ENCODE measurements at regions not wholly inside any gene's neighbourhood (a gene's known extent, or its start where the extent isn't known, plus 50 kb on each side); places are given as distances from the start of the nearest gene placed in this dataset.

DNA sequence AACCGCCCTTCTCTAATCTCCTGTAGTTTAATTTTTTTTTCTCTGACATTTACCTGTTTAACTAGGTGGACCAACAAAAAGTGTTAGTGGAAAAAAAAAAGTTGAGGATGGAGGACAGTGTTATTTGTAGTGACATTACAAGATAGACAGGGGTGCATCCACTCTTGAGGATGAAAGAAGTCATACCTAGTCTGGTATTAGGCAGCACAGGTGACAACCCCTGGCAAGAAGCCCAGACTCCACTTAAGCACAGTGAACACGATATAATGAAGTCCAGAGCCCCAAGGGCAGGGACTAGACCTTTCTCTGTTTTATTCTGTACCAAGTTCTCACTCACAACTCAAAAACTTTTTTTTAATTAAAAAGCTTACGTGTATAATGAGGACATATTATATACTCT, 268.4 kb downstream of the GPR37 start:
- no peak for DNase-seq (ENCODE audit: low spot score)

DNA sequence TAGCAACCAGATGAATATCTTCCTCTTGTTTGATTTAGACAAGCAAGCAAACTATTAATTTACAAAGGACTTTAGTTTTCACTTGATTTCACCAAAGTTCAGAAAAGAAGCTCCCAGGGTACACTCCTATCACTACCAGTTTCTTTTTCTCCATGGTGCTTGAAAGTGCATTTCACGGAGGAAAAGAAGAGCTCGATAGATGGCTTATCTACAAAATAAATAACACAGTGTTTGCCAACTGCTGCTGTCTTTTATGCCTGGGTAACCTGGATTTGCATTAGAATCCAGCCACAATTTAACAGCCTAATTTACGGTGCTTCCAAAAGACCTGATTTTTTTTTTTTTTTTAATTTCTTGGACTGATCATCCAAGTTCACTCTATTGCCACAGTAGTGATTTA, 275.7 kb downstream of the GPR37 start:
- no peak for DNase-seq (ENCODE audit: low spot score)

DNA sequence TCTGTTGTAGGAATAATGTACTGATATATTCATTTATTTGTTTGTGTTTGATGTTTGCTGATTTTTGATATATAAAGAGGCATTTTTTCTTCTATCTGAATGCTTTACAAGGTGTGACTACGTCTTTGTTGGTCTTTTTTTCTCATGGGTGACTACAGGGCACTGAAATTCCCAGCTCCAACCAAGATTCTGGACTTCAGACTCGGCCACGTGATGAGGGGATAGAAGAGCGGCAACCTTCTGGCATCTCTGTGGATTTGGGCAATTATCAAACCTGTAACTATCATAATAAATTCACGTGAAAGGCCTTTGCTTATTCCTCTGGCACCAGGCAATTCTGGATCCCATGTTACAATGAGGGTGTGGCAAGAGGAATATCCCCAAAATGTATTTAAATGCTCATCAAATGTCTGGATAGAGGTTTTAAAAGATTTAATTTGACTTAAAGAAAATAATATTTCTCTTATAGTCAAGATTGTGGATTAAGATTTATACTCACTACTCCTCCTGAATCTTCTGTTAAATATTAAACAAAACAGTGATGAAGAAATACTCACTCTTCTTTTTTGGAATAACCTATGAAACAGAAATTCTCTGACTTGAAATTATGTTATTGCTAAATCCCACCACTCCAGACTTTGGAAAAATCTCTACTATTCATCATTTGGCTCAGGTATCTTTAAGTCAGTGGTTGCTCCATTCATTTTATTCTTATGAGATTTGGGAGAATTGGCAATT, 276.3 kb downstream of the GPR37 start:
- DNase-seq (ENCODE audit: low spot score): no peak

DNA sequence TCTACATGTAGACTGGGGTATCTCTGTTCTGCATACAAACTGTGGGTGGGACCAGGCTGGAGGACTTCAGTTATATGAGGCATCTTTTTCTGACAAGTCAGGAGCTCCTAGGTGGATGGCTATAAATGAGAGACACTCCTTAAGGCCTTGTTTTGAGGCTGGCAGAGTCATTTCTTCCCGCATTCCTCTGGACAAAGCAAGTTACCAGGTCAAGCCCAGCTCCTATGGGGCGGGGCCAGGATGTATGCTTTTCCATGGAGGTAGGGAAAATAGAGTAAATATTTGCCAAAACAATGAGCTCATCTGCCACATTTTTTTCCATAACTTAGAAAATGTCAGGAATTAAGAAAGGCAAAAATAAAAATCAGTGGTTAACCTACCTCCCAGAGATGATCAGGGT, 283.4 kb downstream of the GPR37 start:
- no peak for DNase-seq (ENCODE audit: low spot score)

DNA sequence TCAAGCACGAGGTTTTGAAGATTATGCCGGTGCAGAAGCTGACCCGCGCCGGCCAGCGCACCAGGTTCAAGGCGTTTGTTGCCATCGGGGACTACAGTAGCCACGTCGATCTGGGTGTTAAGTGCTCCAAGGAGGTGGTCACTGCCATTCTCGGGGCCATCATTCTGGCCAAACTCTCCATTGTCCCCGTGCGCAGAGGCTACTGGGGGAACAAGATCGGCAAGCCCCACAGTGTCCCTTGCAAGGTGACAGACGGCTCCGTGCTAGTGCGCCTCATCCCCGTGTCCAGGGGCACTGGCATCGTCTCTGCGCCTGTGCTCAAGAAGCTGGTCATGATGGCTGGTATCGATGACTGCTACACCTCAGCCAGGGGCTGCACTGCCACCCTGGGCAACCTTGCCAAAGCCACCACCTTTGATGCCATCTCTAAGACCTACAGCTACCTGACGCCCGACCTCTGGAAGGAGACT, 284.7 kb downstream of the GPR37 start:
- no peak for DNase-seq (ENCODE audit: low spot score)

DNA sequence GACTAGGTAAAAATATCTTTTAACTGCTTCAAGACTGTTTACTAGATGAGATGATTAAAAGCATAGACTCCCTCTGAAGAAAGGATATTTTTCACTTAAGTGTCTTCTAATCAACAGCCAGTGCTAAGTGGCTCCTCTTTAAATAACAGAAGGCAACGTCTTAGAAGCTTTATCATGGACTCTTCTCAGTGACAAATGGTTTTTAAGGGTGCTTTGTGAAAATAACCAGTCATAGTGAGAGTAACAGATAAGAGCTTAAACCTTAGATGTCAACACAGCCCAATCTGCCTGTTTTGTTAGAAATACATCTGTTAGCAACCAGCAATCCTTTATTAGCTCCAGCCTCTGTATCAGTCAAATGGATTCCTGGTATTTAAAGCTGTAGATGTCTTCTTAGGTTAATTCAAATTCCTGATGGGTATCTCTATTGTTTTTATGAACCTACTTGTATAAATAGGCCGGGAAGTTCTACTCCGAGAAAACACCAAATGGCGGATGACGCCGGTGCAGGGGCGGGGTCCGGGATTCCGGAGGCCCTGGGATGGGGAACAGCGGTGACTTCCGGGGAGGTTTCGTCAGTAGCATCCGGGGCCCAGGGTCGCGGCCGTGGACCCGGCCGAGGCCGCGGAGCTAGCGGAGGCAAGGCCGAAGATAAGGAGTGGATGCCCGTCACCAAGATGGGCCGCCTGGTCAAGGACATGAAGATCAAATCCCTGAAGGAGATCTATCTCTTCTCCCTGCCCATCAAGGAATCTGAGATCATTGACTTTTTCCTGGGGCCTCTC, 285.4 kb downstream of the GPR37 start:
- DNase-seq (ENCODE audit: low spot score): no peak

DNA sequence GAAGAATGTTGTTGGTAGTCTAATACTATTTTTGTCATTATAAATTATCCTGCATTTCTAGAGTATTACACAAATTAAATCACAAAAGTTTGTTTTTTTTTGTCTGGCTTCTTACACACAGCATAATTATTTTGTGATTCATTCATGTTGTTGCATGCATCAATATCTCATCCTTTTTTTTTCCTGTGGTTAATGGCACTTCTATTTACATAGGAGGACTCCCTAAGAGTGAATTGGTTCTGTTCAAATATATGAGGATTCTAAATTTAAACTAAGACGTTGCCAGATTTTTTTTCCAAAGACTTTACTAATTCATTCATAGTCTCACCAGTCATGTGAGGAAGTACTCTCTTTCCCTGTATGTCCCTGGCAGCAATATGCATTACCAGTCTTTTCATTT, 303.3 kb downstream of the GPR37 start:
- DNase-seq (ENCODE audit: low spot score): peak; percentile 35

DNA sequence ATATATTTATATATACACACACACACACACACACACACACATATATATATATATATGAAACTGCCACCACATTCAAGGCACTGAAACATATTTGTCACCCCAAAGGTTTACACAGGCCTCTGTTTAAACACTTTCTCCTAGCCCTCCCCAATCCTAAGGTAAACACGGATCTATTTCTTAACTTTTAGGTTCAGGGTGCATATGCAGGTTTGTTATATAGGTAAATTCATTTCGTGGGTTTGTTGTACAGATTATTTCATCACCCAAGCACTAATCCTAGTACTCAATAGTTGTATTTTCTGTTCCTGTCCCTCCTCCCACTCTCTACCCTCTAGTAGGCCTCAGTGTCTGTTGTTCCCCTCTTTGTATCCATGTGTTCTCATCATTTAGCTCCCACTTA, 305.0 kb downstream of the GPR37 start:
- no peak for DNase-seq (ENCODE audit: low spot score)

DNA sequence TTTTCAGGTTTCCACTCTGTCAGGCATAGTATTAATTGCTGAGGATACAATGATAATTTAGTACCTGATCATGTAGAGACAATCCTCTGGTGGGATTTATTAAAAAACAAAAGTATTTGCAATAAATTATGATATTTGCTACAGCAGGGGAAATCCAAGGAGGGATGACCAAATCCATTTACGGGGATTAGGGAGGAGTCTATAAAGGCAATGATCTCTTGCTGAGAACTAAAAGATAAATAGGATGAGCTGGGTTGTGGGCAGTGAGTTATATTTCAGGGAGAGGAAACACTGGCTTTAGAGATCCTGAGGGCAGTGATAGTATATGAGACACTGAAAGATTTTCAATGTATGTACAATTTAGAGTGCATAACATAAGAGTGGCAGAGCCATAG, 305.5 kb downstream of the GPR37 start:
- no peak for DNase-seq (ENCODE audit: low spot score)

DNA sequence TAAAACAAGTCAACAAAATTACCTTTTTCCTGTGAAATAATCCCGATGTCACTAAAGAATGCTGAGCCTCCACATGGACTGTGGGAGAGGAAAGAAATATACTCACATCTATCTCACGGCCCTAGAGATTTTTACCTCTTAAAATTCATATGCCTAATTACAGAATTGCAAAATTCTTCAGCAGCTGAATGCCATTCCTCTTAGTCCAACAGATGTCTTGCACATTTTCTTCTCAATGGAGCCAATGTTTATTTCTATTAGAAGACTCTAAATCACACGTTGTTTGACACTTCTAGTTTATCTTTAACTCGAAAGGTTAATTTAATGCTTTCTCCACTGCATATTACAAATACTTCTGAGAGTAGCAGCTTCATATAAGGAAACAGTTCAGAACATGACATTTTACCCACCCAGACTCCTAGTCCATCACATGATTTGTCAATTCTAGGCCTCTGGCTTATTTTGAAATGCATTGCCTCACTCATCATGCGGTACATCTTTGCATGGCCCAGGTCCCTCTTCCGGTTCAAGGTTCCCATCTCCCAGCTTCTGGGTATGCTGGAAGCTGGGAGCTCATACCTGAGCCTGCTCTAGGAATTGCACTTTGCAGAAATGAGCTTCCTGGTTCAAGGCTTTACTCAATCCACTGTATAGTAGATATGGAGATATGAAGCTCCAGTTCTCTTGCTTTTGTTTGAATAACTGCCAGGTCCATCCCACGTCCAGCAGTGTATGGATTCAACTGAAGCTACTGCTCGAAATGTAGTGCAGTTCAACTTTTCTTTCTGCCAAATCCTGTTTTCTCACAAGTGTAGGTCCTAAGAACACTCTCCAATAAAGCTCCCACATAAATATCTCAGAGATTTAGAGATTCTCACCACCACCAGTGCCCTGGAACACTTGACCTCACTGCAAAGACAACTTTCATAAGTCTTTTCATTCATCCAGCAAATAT, 306.2 kb downstream of the GPR37 start:
- no peak for DNase-seq (ENCODE audit: low spot score)

DNA sequence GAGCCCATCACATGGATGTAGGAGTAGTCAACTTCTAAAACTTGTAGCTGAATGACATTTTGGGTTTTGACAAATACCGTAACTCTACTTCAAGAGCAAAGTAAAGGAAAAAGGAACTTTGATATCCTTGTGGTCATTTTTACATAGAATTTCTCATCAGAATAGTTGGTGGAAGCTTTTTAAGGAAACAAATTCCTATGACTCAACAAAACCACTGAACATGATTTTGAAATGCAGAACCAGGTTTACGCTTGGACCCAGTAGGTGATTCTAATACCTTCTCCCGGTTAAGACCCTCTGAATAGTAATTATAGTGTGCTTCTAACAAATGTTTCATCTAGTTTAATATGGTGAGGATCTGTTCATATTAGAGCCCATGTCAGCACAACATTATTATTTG, 307.8 kb downstream of the GPR37 start:
- DNase-seq (ENCODE audit: low spot score): no peak

DNA sequence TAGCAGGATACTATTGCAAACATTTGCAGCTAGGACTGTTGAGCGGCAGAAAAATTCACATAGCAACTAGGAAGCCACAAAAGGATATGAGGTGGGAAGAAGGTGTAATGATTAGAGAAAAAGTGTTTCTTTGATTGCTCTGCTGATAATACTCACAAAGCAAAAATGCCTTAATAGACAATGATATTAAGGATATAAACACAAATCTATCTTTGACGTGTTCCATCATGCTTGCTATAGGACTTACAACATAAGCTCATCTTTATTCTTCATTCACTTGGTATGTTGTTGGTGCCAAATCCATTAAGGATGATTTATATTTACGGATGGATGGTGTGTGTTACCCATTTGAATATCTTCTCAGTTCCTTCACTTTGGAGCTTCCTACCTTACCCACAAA, 309.3 kb downstream of the GPR37 start:
- DNase-seq (ENCODE audit: low spot score): no peak

DNA sequence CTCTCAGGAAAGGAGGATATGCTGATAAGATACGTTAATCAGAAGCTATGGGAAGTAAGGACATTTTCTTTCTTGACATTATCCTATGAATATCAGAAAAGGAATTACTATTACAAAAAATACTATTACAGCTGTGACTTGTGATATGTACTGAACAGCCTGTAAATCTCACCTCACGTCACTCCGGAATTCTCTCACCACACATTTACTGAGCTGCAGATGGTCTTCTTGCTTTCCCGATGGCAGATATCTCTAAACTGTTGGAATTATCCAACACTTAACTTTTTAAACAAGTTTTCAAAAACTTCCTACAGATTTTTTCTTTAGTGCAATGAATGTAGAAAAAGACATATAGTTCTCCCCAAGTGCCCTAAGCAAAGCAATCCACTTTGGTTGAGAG, 313.4 kb downstream of the GPR37 start:
- no peak for DNase-seq (ENCODE audit: low spot score)

DNA sequence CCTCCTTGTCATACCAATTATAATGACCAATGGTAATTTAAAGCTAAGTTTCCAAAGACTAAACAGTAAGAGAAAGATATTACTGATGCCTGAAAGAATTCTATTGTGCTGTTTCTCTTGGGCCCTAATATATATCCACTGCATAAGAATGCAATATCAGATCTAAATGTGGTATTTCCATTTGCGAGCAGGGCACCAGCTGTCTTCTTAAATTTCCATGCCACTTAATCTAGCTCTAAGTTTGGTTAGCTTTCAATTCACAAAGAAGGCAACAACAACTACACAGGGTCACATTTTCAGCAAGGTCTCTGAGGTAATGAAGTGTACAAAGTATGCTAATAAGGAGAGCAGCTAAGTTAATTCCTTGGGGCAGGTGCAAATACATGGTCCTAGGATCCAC, 315.7 kb downstream of the GPR37 start:
- no peak for DNase-seq (ENCODE audit: low spot score)

DNA sequence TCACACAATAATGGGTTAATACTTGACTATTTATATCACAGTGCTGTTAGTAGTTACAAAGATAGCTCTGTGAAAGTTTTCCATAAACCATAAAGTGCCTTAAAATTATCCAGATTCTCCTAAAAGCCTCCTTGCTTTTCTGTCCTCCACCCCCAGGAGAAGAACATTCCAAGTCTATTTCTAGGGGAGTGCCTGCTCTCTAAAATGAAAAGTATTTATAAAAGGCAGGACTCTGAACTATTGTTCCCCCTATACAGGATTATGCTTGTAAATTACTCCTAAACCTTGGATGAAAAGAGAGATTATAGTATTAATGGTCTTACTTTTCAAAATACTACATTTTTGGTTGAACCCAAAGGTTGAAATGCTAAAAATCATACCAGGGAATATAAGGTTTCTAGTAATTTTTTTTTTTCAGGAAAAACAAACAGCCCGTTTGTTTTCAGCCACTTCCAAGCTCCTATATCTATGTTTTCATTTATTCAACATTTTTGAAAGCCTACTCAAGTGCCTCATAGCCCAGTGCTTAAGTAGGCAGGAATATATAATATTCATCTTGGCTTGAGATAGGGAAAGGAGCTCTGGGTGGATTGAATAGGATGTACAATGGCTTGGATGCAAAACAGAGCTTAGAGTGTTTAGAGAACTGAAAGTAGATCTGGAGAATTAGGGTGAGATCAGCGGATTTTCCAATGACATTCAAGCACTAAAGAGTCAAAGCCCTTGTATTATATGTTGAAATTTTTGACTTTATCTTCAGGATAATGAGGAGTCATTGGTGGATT, 320.7 kb downstream of the GPR37 start:
- DNase-seq (ENCODE audit: low spot score): no peak

DNA sequence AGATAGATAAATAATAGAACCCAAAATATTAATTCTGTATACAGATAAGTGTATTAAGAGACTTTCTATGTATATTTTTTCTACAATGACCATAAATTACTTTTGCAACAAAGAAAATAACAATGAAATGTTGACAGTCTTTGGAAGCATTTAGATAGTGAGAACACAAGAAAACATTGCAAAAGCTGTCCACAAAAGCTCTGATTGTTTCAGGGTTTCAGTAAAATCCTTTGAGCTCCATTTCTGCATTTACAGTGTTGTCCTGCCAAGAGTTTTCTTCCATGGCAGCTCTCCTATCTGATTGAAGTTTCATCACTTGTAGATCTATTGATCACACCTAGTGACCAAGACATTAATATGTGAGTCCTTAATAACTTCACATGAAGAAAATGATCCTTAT, 321.8 kb downstream of the GPR37 start:
- no peak for DNase-seq (ENCODE audit: low spot score)

DNA sequence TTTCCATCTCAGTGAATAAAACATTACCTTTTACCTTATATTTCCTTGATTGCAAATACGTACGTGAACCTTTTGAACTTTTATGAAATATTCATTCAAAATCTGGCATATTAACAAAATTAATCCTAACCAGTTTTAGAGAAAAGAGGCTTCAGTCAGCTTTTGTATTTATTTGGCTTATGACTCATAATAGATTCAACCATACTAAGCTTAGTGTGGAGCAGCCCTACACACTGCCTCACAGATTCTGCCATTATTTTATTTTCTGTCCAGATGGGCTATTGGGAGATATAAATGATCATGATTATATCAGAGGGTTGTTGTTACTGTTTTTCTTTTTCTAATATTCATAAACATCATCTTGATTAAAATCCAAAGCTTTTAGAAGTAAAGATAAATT, 325.5 kb downstream of the GPR37 start:
- DNase-seq (ENCODE audit: low spot score): no peak

DNA sequence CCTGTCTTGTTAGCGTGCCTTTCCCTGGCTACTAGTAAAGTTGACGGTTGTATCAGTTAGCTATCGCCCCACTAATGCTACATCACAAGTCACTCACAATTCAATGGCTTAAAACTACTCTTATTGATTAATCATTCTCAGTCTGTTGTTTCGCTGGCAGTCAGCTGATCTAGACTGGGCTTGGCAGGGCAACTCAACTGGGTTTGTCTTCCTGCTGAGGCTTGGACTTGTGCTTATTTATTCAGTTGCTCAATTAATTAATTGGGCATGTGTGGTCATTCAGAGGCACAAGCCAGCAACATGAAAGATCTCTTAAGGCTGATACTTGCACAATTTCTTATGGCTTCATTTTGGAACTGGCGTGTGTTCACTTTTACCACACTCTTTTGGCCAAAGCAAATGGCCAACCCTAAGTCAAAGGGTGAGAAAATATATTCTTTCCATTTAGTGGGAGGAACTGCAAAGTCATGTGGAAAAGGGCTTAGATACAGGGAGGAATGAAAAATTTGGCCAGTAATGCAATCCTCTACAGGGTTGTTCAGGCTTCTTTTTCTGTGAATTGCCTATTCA, 333.5 kb downstream of the GPR37 start:
- DNase-seq (ENCODE audit: low spot score): no peak

DNA sequence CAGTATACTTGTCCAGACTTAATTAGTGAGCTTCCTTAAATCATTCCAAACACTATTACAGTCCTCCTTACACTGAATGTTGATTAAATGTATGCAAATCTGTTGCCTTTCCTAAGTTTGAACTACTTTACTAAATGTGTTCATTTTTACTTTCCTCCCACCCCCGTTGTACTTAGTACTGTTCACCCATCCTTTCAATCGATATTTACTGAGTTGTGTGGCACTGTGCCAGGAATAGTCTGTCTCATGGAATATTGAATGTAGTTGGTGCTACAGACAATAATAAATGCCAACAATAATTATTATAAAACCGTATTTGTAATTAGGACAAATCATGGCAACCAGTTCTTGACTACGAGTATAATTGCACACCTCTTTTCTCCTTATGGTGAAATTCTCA, 335.7 kb downstream of the GPR37 start:
- no peak for DNase-seq (ENCODE audit: low spot score)

DNA sequence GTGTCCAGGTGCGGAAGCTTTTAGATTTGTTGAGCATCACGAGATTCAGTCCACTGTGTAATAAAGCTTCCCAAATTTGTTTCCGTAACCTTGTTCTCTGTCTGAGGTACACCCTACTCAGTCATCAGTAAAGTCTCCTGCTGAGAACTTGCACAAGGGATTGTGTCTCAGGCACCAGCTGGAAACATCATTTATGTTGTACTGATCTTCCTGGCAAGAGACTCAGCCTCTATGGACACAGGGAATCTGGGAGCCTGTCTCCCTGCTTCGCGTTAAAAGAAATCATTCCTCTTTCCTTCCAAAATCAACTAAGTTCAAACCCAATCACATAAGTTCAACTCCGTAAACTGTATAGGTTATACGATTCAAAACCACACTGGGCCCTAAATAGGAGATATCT, 336.8 kb downstream of the GPR37 start:
- no peak for DNase-seq (ENCODE audit: low spot score)

DNA sequence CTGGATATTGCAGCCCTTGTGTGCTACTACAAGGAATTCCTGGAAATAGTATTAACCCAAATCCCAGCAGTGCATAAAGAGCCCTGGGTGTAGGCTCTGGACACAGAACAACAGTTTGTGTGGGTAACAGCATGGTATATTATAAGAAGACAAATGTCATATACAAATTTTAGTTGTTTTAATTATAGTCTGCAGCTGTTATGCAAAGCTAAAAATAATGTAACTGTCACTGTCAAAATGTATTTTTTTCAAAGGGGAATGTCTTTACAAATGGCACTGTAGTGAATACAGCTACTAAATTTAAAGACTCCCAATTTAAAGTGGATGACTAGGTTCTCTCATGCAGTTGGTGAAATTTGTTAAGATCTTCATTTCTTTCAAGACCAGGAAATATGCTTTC, 339.0 kb downstream of the GPR37 start:
- no peak for DNase-seq (ENCODE audit: low spot score)

Data from hepatic stellate cell (primary cell).